Stimulated activated memory B cell treated with anti-CD40 and anti-IgM and Interleukin-4, amounts not matched to agents 10 μg/mL and 1 μg/mL and 100 μg/mL, for 72 hours (primary cell): ENCODE measurements at regions not wholly inside any gene's neighbourhood (a gene's known extent, or its start where the extent isn't known, plus 50 kb on each side); places are given as distances from the start of the nearest gene placed in this dataset.

Experiments
- ATAC-seq: fragments of 150-1000 bp; cut with Tn5 transposase; 2 replicates; pipeline ENCODE4 v1.10.0; 2021
- H3K27ac Mint-ChIP-seq: one replicate; pipeline ENCODE4 v1.8.0; 2022; ENCODE audit warnings: mild to moderate bottlenecking, mixed read lengths
- H3K27me3 Mint-ChIP-seq: one replicate; pipeline ENCODE4 v1.8.0; 2022; ENCODE audit warnings: mixed read lengths
- H3K36me3 Mint-ChIP-seq: one replicate; pipeline ENCODE4 v1.8.0; 2022; ENCODE audit warnings: mixed read lengths
- H3K4me1 Mint-ChIP-seq: one replicate; pipeline ENCODE4 v1.8.0; 2022; ENCODE audit warnings: mixed read lengths
- H3K4me3 Mint-ChIP-seq: one replicate; pipeline ENCODE4 v1.8.0; 2022; ENCODE audit warnings: mild to moderate bottlenecking, moderate library complexity, mixed read lengths
- H3K9me3 Mint-ChIP-seq: one replicate; pipeline ENCODE4 v1.8.0; 2022; ENCODE audit warnings: mixed read lengths

DNA sequence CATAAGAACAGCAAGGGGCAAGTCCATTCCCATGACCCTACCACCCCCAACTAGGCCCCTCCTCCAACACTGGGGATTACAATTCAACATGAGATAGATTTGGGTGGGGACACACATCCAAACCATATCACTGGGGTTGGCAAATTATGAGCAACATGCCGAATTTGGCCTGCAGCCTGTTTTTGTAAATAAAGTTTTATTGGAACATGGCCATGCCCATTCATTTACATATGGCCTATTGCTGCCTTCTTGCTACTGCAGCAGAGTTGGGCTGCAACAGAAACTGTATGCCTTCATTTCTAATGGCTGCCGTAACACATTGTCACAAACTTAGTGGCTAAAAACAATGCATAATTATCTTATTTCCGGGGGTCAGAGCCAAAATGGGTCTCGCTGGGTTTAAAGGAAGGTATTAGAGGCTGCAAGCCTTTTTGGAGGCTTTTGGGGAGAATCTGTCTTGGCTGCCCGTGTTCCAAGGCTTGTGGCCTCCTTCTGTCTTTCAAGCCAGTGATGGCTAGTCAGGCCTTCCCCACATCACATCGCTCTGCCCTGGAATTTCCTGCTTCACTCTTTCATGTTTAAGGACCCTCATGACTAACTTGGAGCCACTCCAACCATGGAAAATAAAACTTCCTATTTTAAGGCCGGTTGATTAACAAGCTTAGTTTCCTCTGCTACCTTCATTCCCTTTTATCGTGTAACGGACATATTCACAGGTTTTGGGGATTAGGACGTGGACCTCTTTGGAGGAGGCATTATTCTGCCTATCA, 428.5 kb upstream of the PROK2 start:
- Mint-ChIP-seq H3K27ac (no peak overlapping the region), H3K4me3 (no peak overlapping the region), H3K9me3 (no peaks in the 10 kb centered on the region), H3K36me3 (no peaks in the 10 kb centered on the region), H3K27me3 (peaks cover 34% of the 10 kb centered on the region), H3K4me1 (no peaks in the 10 kb centered on the region)
- no peak for ATAC-seq

DNA sequence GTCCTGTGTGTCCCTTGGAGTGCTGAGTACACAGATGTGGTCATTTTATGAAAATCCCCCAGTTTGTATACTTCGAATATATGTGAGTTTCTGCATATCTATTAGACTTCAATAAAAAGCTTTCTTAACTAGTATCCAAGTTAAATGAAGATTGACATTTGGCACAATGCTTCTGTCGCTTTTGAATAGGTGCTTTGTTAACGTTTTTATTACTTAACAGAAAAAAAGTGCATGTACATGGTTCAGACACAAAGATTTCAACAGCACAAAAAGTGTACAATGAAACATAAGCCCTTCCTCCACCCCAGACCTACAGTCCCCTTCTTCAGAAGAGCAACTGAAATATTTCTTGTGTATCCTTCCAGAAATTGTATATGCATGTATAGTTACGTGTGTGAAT, 427.4 kb upstream of the PROK2 start:
- Mint-ChIP-seq H3K27ac (no peak overlapping the region), H3K36me3 (no peaks in the 10 kb centered on the region), H3K4me1 (no peaks in the 10 kb centered on the region), H3K9me3 (no peaks in the 10 kb centered on the region), H3K27me3 (peaks cover 30% of the 10 kb centered on the region), H3K4me3 (no peak overlapping the region)
- no peak for ATAC-seq

GRCh38 chr3:72210261-72210660, 425.3 kb upstream of the PROK2 start:
- no peak for ATAC-seq
- peaks cover 24% of the 10 kb centered on the region for H3K27me3 Mint-ChIP-seq
- H3K9me3 Mint-ChIP-seq: no peaks in the 10 kb centered on the region
- no peaks in the 10 kb centered on the region for H3K4me1 Mint-ChIP-seq
- no peak overlapping the region for H3K27ac Mint-ChIP-seq
- H3K4me3 Mint-ChIP-seq: no peak overlapping the region
- no peaks in the 10 kb centered on the region for H3K36me3 Mint-ChIP-seq

DNA sequence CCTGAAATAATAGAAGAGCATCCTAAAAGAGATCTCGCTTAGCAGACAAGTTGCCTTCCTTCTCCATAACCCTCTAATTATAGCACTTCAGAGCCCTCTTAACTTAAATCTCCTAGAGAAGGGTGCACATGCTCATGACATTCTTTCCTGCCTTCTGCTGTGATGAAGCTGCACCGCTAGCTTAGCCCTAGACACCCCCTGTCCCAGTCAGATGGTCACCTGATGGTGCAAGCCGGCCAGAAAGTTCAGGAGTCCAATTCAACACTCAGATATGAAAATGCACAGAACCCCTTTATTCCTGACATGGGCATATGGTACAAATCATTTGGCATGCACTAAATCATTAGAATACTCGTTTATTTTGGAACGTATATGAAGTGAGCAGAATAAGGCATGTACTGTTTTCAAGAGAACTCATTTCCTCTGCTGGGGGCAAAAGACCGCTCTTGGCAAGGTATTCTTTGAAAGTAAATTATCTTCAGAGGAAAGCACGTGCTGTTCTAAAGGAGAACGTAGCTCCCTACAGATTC, 420.4 kb upstream of the PROK2 start:
- Mint-ChIP-seq H3K9me3 (peaks cover 2% of the 10 kb centered on the region), H3K27me3 (peaks cover 30% of the 10 kb centered on the region), H3K4me1 (no peaks in the 10 kb centered on the region), H3K4me3 (no peak overlapping the region), H3K36me3 (no peaks in the 10 kb centered on the region), H3K27ac (no peak overlapping the region)
- ATAC-seq: no peak

DNA sequence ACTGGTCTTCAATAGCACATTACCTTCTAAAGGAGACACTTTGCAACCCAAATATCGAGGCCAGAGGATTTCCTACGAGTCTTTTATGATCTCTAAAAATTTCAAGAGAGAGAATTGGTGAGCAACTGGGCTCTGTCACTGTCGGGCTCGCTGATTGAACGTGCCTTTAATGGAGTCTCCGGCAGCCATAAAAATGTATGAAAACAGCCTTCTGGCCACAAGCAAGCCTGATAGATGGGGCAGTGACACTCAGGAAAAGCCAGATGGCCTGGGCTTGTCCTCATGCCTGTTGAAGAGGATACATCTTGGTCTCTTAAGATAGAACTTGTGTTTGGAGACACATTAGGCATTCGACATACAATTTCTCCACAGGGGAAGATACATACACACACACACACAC, 419.5 kb upstream of the PROK2 start:
- no peak overlapping the region for H3K4me3 Mint-ChIP-seq
- H3K9me3 Mint-ChIP-seq: peaks cover 6% of the 10 kb centered on the region
- H3K27ac Mint-ChIP-seq: no peak overlapping the region
- H3K4me1 Mint-ChIP-seq: no peaks in the 10 kb centered on the region
- H3K27me3 Mint-ChIP-seq: peaks cover 30% of the 10 kb centered on the region
- ATAC-seq: no peak
- no peaks in the 10 kb centered on the region for H3K36me3 Mint-ChIP-seq

GRCh38 chr3:72203613-72204349, 418.8 kb upstream of the PROK2 start:
- H3K36me3 Mint-ChIP-seq: no peaks in the 10 kb centered on the region
- peaks cover 26% of the 10 kb centered on the region for H3K27me3 Mint-ChIP-seq
- H3K9me3 Mint-ChIP-seq: peaks cover 6% of the 10 kb centered on the region
- no peak for ATAC-seq
- no peak overlapping the region for H3K4me3 Mint-ChIP-seq
- H3K27ac Mint-ChIP-seq: no peak overlapping the region
- no peaks in the 10 kb centered on the region for H3K4me1 Mint-ChIP-seq

DNA sequence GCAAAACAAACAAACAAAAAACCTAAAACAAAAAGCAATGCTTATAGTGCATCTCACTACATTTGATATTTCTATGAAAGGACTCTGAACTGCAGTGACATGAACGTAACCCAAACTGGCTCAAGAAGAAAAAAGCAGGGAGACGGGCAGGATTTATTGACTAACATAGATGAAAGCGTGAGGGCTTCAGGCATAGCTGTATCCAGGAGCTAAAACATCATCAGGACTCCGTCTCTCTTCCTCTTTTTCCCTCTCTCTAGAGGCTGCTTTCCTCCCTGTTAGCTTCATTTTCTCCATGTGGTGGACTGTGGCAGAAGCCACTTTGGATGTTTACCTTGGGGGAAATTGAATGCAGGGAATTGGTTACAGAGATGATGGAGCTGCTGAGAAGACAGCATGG, 418.2 kb upstream of the PROK2 start:
- H3K27me3 Mint-ChIP-seq: peaks cover 25% of the 10 kb centered on the region
- no peak for ATAC-seq
- H3K4me1 Mint-ChIP-seq: no peaks in the 10 kb centered on the region
- H3K27ac Mint-ChIP-seq: no peak overlapping the region
- peaks cover 6% of the 10 kb centered on the region for H3K9me3 Mint-ChIP-seq
- no peaks in the 10 kb centered on the region for H3K36me3 Mint-ChIP-seq
- H3K4me3 Mint-ChIP-seq: no peak overlapping the region

GRCh38 chr3:72200332-72200731, 415.4 kb upstream of the PROK2 start:
- Mint-ChIP-seq H3K36me3 (no peaks in the 10 kb centered on the region), H3K9me3 (peaks cover 6% of the 10 kb centered on the region), H3K4me3 (no peak overlapping the region), H3K27me3 (peaks cover 25% of the 10 kb centered on the region), H3K27ac (no peak overlapping the region), H3K4me1 (no peaks in the 10 kb centered on the region)
- no peak for ATAC-seq

- Mint-ChIP-seq H3K36me3 (no peaks in the 10 kb centered on the region), H3K9me3 (peaks cover 6% of the 10 kb centered on the region), H3K27ac (no peak overlapping the region), H3K4me1 (no peaks in the 10 kb centered on the region), H3K27me3 (peaks cover 25% of the 10 kb centered on the region), H3K4me3 (no peak overlapping the region)
- no peak for ATAC-seq
Measured at GRCh38 chr3:72199530-72199929, 414.6 kb upstream of the PROK2 start.

DNA sequence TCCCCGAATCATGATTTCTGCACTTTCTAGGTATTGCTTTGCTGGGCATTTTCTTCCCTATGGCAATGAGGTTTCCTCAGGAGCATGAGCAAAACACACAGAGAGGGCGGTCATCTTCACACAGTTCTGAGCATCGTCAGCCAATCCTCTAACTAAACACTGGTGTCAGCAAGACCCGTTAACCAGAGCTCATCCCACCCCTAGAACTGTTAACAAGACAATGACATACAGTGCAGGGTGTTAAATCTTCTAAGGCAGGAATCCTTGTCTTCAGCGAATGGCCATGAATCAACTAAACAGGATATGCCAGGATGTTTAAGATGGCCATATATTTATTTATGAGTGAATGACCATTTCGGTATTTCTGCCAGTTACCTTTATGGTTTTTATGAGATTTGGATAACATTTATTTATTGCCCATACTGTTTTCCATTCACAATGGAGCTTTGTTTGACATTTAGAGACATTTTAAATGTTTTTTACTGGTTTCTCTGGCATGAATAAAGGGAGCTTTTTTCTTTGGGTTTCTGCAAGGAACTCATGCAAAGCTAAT, 411.5 kb upstream of the PROK2 start:
- Mint-ChIP-seq H3K4me1 (no peaks in the 10 kb centered on the region), H3K4me3 (no peak overlapping the region), H3K27ac (no peak overlapping the region), H3K27me3 (peaks cover 21% of the 10 kb centered on the region), H3K36me3 (no peaks in the 10 kb centered on the region), H3K9me3 (peaks cover 4% of the 10 kb centered on the region)
- ATAC-seq: no peak

GRCh38 chr3:72195895-72196294, 410.9 kb upstream of the PROK2 start:
- peaks cover 21% of the 10 kb centered on the region for H3K27me3 Mint-ChIP-seq
- H3K4me3 Mint-ChIP-seq: no peak overlapping the region

DNA sequence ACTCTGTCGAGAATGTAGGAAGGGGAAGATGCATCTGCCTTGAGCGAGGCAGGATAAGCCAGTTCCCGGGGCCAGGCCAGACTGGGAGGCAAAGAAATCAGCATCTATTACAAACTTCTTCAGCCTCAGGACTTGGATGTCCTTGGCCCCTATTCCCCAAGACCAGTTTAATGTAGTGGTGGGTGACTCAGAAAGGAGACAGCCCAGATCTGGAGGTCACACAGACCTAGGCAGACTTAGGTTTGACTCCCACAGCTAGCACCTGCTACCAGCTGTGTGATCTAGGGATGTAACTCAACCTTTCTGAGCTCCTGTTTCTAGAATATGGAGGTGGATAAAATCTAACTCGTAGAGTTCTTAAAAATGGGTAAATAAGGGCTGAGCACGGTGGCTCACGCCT, 409.5 kb upstream of the PROK2 start:
- Mint-ChIP-seq H3K36me3 (no peaks in the 10 kb centered on the region), H3K27me3 (peaks cover 15% of the 10 kb centered on the region), H3K4me3 (no peak overlapping the region), H3K9me3 (no peaks in the 10 kb centered on the region), H3K27ac (no peak overlapping the region), H3K4me1 (no peaks in the 10 kb centered on the region)
- ATAC-seq: no peak

More at GRCh38 chr3:72195895-72196294, 410.9 kb upstream of the PROK2 start:
- ATAC-seq: no peak
- H3K36me3 Mint-ChIP-seq: no peaks in the 10 kb centered on the region
- no peaks in the 10 kb centered on the region for H3K4me1 Mint-ChIP-seq
- H3K9me3 Mint-ChIP-seq: peaks cover 4% of the 10 kb centered on the region
- H3K27ac Mint-ChIP-seq: no peak overlapping the region

- no peaks in the 10 kb centered on the region for H3K4me1 Mint-ChIP-seq
- peaks cover 12% of the 10 kb centered on the region for H3K27me3 Mint-ChIP-seq
- no peak overlapping the region for H3K4me3 Mint-ChIP-seq
Measured at GRCh38 chr3:72193771-72194430, 409.0 kb upstream of the PROK2 start.

GRCh38 chr3:72192572-72192971, 407.6 kb upstream of the PROK2 start:
- H3K27ac Mint-ChIP-seq: no peak overlapping the region
- H3K4me3 Mint-ChIP-seq: no peak overlapping the region
- H3K27me3 Mint-ChIP-seq: peaks cover 12% of the 10 kb centered on the region
- no peaks in the 10 kb centered on the region for H3K4me1 Mint-ChIP-seq
- no peak for ATAC-seq
- no peaks in the 10 kb centered on the region for H3K36me3 Mint-ChIP-seq
- no peaks in the 10 kb centered on the region for H3K9me3 Mint-ChIP-seq

More at GRCh38 chr3:72193771-72194430, 409.0 kb upstream of the PROK2 start:
- ATAC-seq: no peak
- Mint-ChIP-seq H3K27ac (no peak overlapping the region), H3K36me3 (no peaks in the 10 kb centered on the region), H3K9me3 (no peaks in the 10 kb centered on the region)
